Endothelial cell of umbilical vein (primary cell): ENCODE measurements at regions not wholly inside any gene's neighbourhood (a gene's known extent, or its start where the extent isn't known, plus 50 kb on each side); places are given as distances from the start of the nearest gene placed in this dataset.

ENCODE experiments used
- CTCF ChIP-seq, 2 donors: IDR thresholded peaks; 1 replicate in 1 of 2; 2 replicates in 1 of 2; pipeline ENCODE4 v1.5.1; 2011; ENCODE audit warnings: low read length in 2 of 2, mild to moderate bottlenecking in 2 of 2, moderate library complexity in 2 of 2, control low read depth in 1 of 2, inconsistent platforms in 1 of 2, low read depth in 1 of 2; ENCODE audit not compliant: insufficient read depth in 1 of 2; ENCODE audit errors: extremely low read depth in 1 of 2
- EZH2 ChIP-seq: IDR thresholded peaks from 2 replicates; pipeline ENCODE4 v1.6.1; 2012; ENCODE audit warnings: borderline replicate concordance, low read depth, mild to moderate bottlenecking, moderate library complexity, low read length, inconsistent platforms; ENCODE audit not compliant: severe bottlenecking
- MAX ChIP-seq: IDR thresholded peaks from 2 replicates; pipeline ENCODE4 v1.6.1; 2011; ENCODE audit not compliant: insufficient read depth, insufficient read length
- MYC ChIP-seq: IDR thresholded peaks from one replicate; pipeline ENCODE4 v1.6.1; 2011; ENCODE audit warnings: mild to moderate bottlenecking, low read depth, low read length
- POLR2A ChIP-seq: IDR thresholded peaks from 2 replicates; pipeline ENCODE4 v1.6.1; 2012; ENCODE audit warnings: low read depth, mild to moderate bottlenecking, control low read depth, low read length
- POLR2AphosphoS5 ChIP-seq: IDR thresholded peaks from 2 replicates; pipeline ENCODE4 v1.6.1; 2012; ENCODE audit warnings: low read depth, mild to moderate bottlenecking, control low read depth, low read length, moderate library complexity; ENCODE audit not compliant: insufficient read depth

GRCh38 chr10:57624856-57625592 is 642.7 kb downstream of the IPMK start:
- TF ChIP-seq POLR2A = no peak
- no peak for TF ChIP-seq CTCF (IDR thresholded peaks at IDR 0.05; ENCODE audit: extremely low read depth in 1 of 2, insufficient read depth in 1 of 2, low read depth in 1 of 2, low read length in 2 of 2)
- TF ChIP-seq POLR2AphosphoS5 = no peak
- no peak for TF ChIP-seq EZH2
- TF ChIP-seq MAX = no peak
- no peak for TF ChIP-seq MYC
